HFF-Myc (cell line): ENCODE measurements at regions not wholly inside any gene's neighbourhood (a gene's known extent, or its start where the extent isn't known, plus 50 kb on each side); places are given as distances from the start of the nearest gene placed in this dataset.

Experiments
- DNase-seq: peaks from one replicate; pipeline ENCODE4 v3.0.0-alpha.2; 2011; ENCODE audit warnings: low read depth; ENCODE audit errors: extremely low read depth
- H3K4me3 ChIP-seq: replicated peaks from 2 replicates; pipeline ENCODE4 v1.5.1; 2011; ENCODE audit warnings: low read depth, mild to moderate bottlenecking, control low read depth, low read length
- CTCF ChIP-seq: IDR thresholded peaks from 2 replicates; pipeline ENCODE4 v1.5.1; 2012; ENCODE audit warnings: mild to moderate bottlenecking, low read depth, low read length, control low read depth; ENCODE audit errors: missing control alignments

- H3K4me3 ChIP-seq: no peak overlapping the region
- TF ChIP-seq CTCF: no peak
- DNase-seq: no peak
Observed at GRCh38 chr9:89712283-89712682, 107.5 kb downstream of the GADD45G start.

GRCh38 chr9:89714321-89714720 lies 109.5 kb downstream of the GADD45G start:
- no peak for DNase-seq
- no peak overlapping the region for H3K4me3 ChIP-seq
- TF ChIP-seq CTCF: no peak

- no peak overlapping the region for H3K4me3 ChIP-seq
- DNase-seq: no peak
- TF ChIP-seq CTCF: no peak
Observed at GRCh38 chr9:89715318-89715858, 110.6 kb downstream of the GADD45G start.

- H3K4me3 ChIP-seq: no peak overlapping the region
- no peak for TF ChIP-seq CTCF
- no peak for DNase-seq
Observed at GRCh38 chr9:89715881-89716280, 111.1 kb downstream of the GADD45G start.

- no peak for DNase-seq
- no peak overlapping the region for H3K4me3 ChIP-seq
- TF ChIP-seq CTCF: no peak
Observed at GRCh38 chr9:89716559-89716958, 111.7 kb downstream of the GADD45G start.

- no peak for DNase-seq
- no peak overlapping the region for H3K4me3 ChIP-seq
- TF ChIP-seq CTCF: no peak
Observed at GRCh38 chr9:89718176-89718575, 113.4 kb downstream of the GADD45G start.

GRCh38 chr9:89718651-89719050 lies 113.8 kb downstream of the GADD45G start:
- DNase-seq: no peak
- no peak overlapping the region for H3K4me3 ChIP-seq
- TF ChIP-seq CTCF: no peak
